Thyroid gland (tissue), 4 donors: ENCODE measurements at regions not wholly inside any gene's neighbourhood (a gene's known extent, or its start where the extent isn't known, plus 50 kb on each side); places are given as distances from the start of the nearest gene placed in this dataset.

ENCODE experiments used
- POLR2A ChIP-seq, 2 donors: fragments of 450-650 bp; IDR thresholded peaks; one replicate each; pipeline ENCODE4 v1.6.1; 2017; ENCODE audit warnings: antibody characterized with exemption in 2 of 2, mild to moderate bottlenecking in 2 of 2, moderate library complexity in 1 of 2
- TF ChIP-seq, protein P1 (sequence below), 6 experiments: fragments of 200-600 bp in 3 of 6; fragments of 450-650 bp in 3 of 6; sonication (generic) in 3 of 6; IDR thresholded peaks; one replicate each; pipeline ENCODE4 v1.5.1; 2016 to 2019; ENCODE audit warnings: antibody characterized with exemption in 6 of 6, mild to moderate bottlenecking in 2 of 6, inconsistent platforms in 1 of 6, moderate library complexity in 1 of 6

DNA sequence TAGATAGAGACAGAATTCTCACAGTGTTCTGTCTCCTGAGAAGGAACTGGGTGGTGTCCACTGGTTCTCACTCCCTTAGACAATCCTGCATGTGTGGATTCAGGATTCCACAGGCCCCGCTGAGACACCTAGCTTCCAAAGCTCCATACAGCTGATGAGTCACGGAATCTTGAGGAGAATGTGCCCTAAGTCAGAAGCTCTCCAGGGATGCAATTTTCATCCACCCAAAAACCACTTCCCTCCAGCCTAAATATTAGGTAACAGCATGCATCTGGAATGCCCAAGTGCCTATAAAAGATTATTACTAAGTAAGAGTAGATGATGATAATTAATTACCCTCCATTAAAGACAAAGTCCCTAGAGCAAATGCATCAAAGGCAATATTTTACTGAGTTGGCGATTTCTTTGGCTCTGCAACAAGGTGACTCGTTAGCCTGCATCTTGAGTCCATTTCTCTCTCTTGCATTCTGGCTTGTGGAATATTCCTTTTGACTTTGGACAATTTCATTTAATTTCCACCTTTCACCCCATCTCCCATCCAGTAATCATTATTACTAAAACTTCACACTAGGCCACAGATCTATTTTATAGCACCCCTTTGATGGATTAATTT lies 475.1 kb downstream of the TNS1 start:
- TF ChIP-seq, protein P1, sequence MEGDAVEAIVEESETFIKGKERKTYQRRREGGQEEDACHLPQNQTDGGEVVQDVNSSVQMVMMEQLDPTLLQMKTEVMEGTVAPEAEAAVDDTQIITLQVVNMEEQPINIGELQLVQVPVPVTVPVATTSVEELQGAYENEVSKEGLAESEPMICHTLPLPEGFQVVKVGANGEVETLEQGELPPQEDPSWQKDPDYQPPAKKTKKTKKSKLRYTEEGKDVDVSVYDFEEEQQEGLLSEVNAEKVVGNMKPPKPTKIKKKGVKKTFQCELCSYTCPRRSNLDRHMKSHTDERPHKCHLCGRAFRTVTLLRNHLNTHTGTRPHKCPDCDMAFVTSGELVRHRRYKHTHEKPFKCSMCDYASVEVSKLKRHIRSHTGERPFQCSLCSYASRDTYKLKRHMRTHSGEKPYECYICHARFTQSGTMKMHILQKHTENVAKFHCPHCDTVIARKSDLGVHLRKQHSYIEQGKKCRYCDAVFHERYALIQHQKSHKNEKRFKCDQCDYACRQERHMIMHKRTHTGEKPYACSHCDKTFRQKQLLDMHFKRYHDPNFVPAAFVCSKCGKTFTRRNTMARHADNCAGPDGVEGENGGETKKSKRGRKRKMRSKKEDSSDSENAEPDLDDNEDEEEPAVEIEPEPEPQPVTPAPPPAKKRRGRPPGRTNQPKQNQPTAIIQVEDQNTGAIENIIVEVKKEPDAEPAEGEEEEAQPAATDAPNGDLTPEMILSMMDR (IDR thresholded peaks at IDR 0.05): no peak
- TF ChIP-seq POLR2A (IDR thresholded peaks at IDR 0.05): no peak
